ENCODE measurements at regions not wholly inside any gene's neighbourhood (a gene's known extent, or its start where the extent isn't known, plus 50 kb on each side); places are given as distances from the start of the nearest gene placed in this dataset.

GRCh38 chr17:36864827-36865430 is 72.3 kb upstream of the LHX1 start:
- Histone ChIP-seq H3K27me3 (no peaks in the 10 kb centered on the region), H3K36me3 (no peaks in the 10 kb centered on the region), H3K4me1 (no peaks in the 10 kb centered on the region), H3K4me3 (no peak overlapping the region), H3K27ac (no peak overlapping the region), H3K9me3 (no peaks in the 10 kb centered on the region)
- DNase-seq (no peak), ATAC-seq (no peak)
- intact Hi-C loops (cut with DNase I), result loop anchor here (10.0 kb wide), 1 partner anchor 60 kb away; no protein-coding TSS in a partner anchor
- no peak for TF ChIP-seq CTCF (IDR thresholded peaks at IDR 0.05)

DNA sequence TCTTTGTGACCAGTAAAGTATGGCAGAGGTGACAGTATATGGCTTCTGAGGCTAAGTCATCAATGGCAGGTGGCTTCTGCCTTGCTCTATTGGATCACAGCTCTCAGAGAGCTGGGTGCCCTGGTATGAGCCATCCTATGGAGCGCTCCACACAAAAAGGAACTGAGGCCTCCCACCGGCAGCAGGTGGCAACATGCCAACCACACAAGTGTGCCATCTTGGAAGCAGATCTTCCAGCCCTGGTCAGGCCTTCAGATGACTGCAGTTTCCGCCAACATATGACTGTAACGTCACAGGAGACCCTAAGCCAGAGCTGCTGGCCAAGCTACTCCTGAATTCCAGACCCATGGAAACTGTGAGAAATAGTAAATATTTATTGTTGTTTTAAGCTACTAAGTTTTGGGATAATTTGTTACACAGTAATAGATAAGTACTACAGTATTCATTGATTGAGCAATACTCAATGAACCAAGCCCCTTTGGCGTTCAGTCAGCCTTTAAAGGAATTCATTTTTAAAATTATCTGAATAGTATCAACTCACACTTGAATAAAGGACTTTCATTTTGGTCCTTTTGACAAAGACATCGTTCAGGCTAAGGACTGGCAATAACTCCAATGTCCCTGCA is 69.4 kb upstream of the LHX1 start:
- Histone ChIP-seq H3K9me3 (no peaks in the 10 kb centered on the region), H3K4me3 (no peak overlapping the region), H3K27me3 (peaks cover 5% of the 10 kb centered on the region), H3K27ac (no peak overlapping the region), H3K4me1 (no peaks in the 10 kb centered on the region), H3K36me3 (no peaks in the 10 kb centered on the region)
- intact Hi-C loops (cut with DNase I), result loop anchor here (10.0 kb wide), 1 partner anchor 57 kb away; no protein-coding TSS in a partner anchor
- ATAC-seq (no peak), DNase-seq (no peak)
- TF ChIP-seq CTCF (IDR thresholded peaks at IDR 0.05), result no peak

GRCh38 chr17:36868777-36869176 is 68.5 kb upstream of the LHX1 start:
- H3K36me3 ChIP-seq, result no peaks in the 10 kb centered on the region
- intact Hi-C loops (cut with DNase I), result loop anchor here (10.0 kb wide), 1 partner anchor 56 kb away; no protein-coding TSS in a partner anchor
- no peak overlapping the region for H3K4me3 ChIP-seq
- no peaks in the 10 kb centered on the region for H3K9me3 ChIP-seq
- no peak for TF ChIP-seq CTCF (IDR thresholded peaks at IDR 0.05)
- DNase-seq, result no peak
- no peak for ATAC-seq
- no peaks in the 10 kb centered on the region for H3K4me1 ChIP-seq
- peaks cover 5% of the 10 kb centered on the region for H3K27me3 ChIP-seq
- no peak overlapping the region for H3K27ac ChIP-seq

GRCh38 chr17:36869441-36869840 is 67.8 kb upstream of the LHX1 start:
- Histone ChIP-seq H3K9me3 (no peaks in the 10 kb centered on the region), H3K36me3 (no peaks in the 10 kb centered on the region), H3K4me3 (no peak overlapping the region), H3K27ac (no peak overlapping the region), H3K4me1 (no peaks in the 10 kb centered on the region), H3K27me3 (peaks cover 5% of the 10 kb centered on the region)
- DNase-seq (no peak), ATAC-seq (no peak)
- intact Hi-C loops (cut with DNase I), result loop anchor here (10.0 kb wide), 1 partner anchor 55 kb away; no protein-coding TSS in a partner anchor
- no peak for TF ChIP-seq CTCF (IDR thresholded peaks at IDR 0.05)

GRCh38 chr17:36869856-36870719 is 67.2 kb upstream of the LHX1 start:
- Histone ChIP-seq H3K4me1 (no peaks in the 10 kb centered on the region), H3K4me3 (no peak overlapping the region), H3K36me3 (no peaks in the 10 kb centered on the region), H3K27ac (no peak overlapping the region), H3K9me3 (no peaks in the 10 kb centered on the region), H3K27me3 (peaks cover 5% of the 10 kb centered on the region)
- ATAC-seq (no peak), DNase-seq (no peak)
- intact Hi-C loops (cut with DNase I), result loop anchor here (10.0 kb wide), 1 partner anchor 55 kb away; no protein-coding TSS in a partner anchor
- TF ChIP-seq CTCF (IDR thresholded peaks at IDR 0.05), result no peak
